IMR-90 (cell line): ENCODE measurements at regions not wholly inside any gene's neighbourhood (a gene's known extent, or its start where the extent isn't known, plus 50 kb on each side); places are given as distances from the start of the nearest gene placed in this dataset.

Source experiments
- ATAC-seq: fragments of 200-7000 bp; cut with Tn5 transposase; 2 replicates; pipeline ENCODE4 v1.9.1; 2020; ENCODE audit warnings: low read depth, mild to moderate bottlenecking, moderate library complexity
- BruUV-seq: library from RNA; stranded (reverse); fragments of 400-500 nt; replicated peaks from 2 replicates; lab custom pipeline; 2021; lab: Mats Ljungman, UMichigan
- CTCF ChIA-PET: fragments of 300-600 bp; formaldehyde crosslinking; extraction: SDS; loops from one replicate; lab custom pipeline; 2021; ENCODE audit warnings: antibody characterized with exemption; lab: Yijun Ruan, JAX
- POLR2A ChIA-PET: fragments of 300-600 bp; sonication (Branson Sonifier 250); formaldehyde crosslinking; loops from one replicate; lab custom pipeline; 2022; ENCODE audit warnings: antibody characterized with exemption; ENCODE audit not compliant: unreplicated experiment; lab: Charles Lee
- DNase-seq: peaks from one replicate; pipeline ENCODE4 v3.0.0; 2013
- H2AFZ ChIP-seq: replicated peaks from 2 replicates; pipeline ENCODE3; 2013; ENCODE audit warnings: low read length, mild to moderate bottlenecking; ENCODE audit not compliant: poor library complexity
- H2AK5ac ChIP-seq: 2 replicates; pipeline ENCODE4 v1.6.1; 2013; ENCODE audit warnings: low read depth, low read length, inconsistent platforms
- H2AK9ac ChIP-seq: replicated peaks from 2 replicates; pipeline ENCODE3; 2013; ENCODE audit warnings: mild to moderate bottlenecking, low read depth, low read length, moderate library complexity; ENCODE audit not compliant: poor library complexity
- H2BK120ac ChIP-seq: 2 replicates; pipeline ENCODE4 v1.6.1; 2013; ENCODE audit warnings: low read depth, low read length, inconsistent platforms
- H2BK15ac ChIP-seq: 3 replicates; pipeline ENCODE4 v1.6.1; 2013; ENCODE audit warnings: low read depth, low read length, inconsistent platforms
- H2BK20ac ChIP-seq: 2 replicates; pipeline ENCODE4 v1.6.1; 2013; ENCODE audit warnings: low read depth, mild to moderate bottlenecking, inconsistent platforms, low read length, moderate library complexity
- H2BK5ac ChIP-seq: 2 replicates; pipeline ENCODE4 v1.6.1; 2013; ENCODE audit warnings: mild to moderate bottlenecking, low read depth, low read length, inconsistent platforms; ENCODE audit not compliant: poor library complexity, severe bottlenecking
- H3K14ac ChIP-seq: replicated peaks from 2 replicates; pipeline ENCODE4 v1.6.1; 2013; ENCODE audit warnings: low read depth, low read length, inconsistent platforms
- H3K18ac ChIP-seq: 2 replicates; pipeline ENCODE4 v1.6.1; 2013; ENCODE audit warnings: low read depth, low read length, control low read depth
- H3K23ac ChIP-seq: 2 replicates; pipeline ENCODE4 v1.6.1; 2013; ENCODE audit warnings: low read depth, low read length, inconsistent platforms
- H3K27ac ChIP-seq: 2 replicates; pipeline ENCODE4 v1.5.1; 2013; ENCODE audit warnings: mild to moderate bottlenecking, control low read depth, low read length; ENCODE audit not compliant: insufficient read depth
- H3K27me3 ChIP-seq: 2 replicates; pipeline ENCODE4 v1.6.1; 2013; ENCODE audit warnings: low read length; ENCODE audit not compliant: control insufficient read depth, insufficient read depth
- H3K36me3 ChIP-seq: 2 replicates; pipeline ENCODE4 v1.6.1; 2013; ENCODE audit warnings: low read length, mixed read lengths; ENCODE audit not compliant: control insufficient read depth, insufficient read depth
- H3K4ac ChIP-seq: 2 replicates; pipeline ENCODE4 v1.6.1; 2013; ENCODE audit warnings: low read depth, low read length, inconsistent platforms
- H3K4me1 ChIP-seq: 2 replicates; pipeline ENCODE4 v1.6.1; 2013; ENCODE audit warnings: low read length, mixed read lengths; ENCODE audit not compliant: control insufficient read depth, insufficient read depth
- H3K4me2 ChIP-seq: 2 replicates; pipeline ENCODE4 v1.6.1; 2013; ENCODE audit warnings: low read depth, mild to moderate bottlenecking, control low read depth, low read length, moderate library complexity
- H3K4me3 ChIP-seq: 2 replicates; pipeline ENCODE4 v1.5.1; 2013; ENCODE audit warnings: low read depth, mild to moderate bottlenecking, control low read depth, low read length, moderate library complexity; ENCODE audit not compliant: insufficient read depth
- H3K56ac ChIP-seq: 2 replicates; pipeline ENCODE4 v1.6.1; 2013; ENCODE audit warnings: low read length, inconsistent platforms; ENCODE audit not compliant: insufficient read depth; ENCODE audit errors: extremely low read depth
- H3K79me1 ChIP-seq, 2 experiments: 2 replicates each; pipeline ENCODE4 v1.6.1; 2013; ENCODE audit warnings: low read length in 2 of 2, inconsistent platforms in 1 of 2, low read depth in 1 of 2
- H3K9ac ChIP-seq: 2 replicates; pipeline ENCODE4 v1.6.1; 2013; ENCODE audit warnings: low read depth, low read length, control low read depth
- H3K9me1 ChIP-seq: 2 replicates; pipeline ENCODE4 v1.6.1; 2013; ENCODE audit warnings: low read length, inconsistent platforms; ENCODE audit not compliant: insufficient read depth
- H3K9me3 ChIP-seq: 2 replicates; pipeline ENCODE4 v1.6.1; 2013; ENCODE audit warnings: low read length; ENCODE audit not compliant: control insufficient read depth, insufficient read depth
- H4K20me1 ChIP-seq: 2 replicates; pipeline ENCODE4 v1.6.1; 2013; ENCODE audit warnings: low read length, inconsistent platforms; ENCODE audit not compliant: insufficient read depth
- H4K5ac ChIP-seq: 2 replicates; pipeline ENCODE4 v1.6.1; 2013; ENCODE audit warnings: mild to moderate bottlenecking, low read depth, low read length, control low read depth
- H4K8ac ChIP-seq, 2 experiments: 2 replicates each; pipeline ENCODE4 v1.6.1; 2013; ENCODE audit warnings: low read depth in 2 of 2, low read length in 2 of 2, control low read depth in 1 of 2, inconsistent platforms in 1 of 2
- H4K91ac ChIP-seq: 2 replicates; pipeline ENCODE4 v1.6.1; 2013; ENCODE audit warnings: low read depth, low read length, inconsistent platforms; ENCODE audit not compliant: insufficient read depth
- BHLHE40 ChIP-seq: fragments of 150-350 bp; IDR thresholded peaks from 2 replicates; pipeline ENCODE4 v1.6.1; 2016; ENCODE audit warnings: mild to moderate bottlenecking, low read depth, low read length
- CEBPB ChIP-seq: IDR thresholded peaks from 2 replicates; pipeline ENCODE4 v1.6.1; 2012; ENCODE audit warnings: low read depth, low read length, improper control_type of control experiment
- CHD1 ChIP-seq: IDR thresholded peaks from 2 replicates; pipeline ENCODE4 v1.6.1; 2012; ENCODE audit warnings: low read depth, low read length, improper control_type of control experiment
- CTCF ChIP-seq: conservative IDR thresholded peaks from 2 replicates; pipeline ENCODE4 v1.5.1; 2012; ENCODE audit warnings: mild to moderate bottlenecking, low read depth, low read length, improper control_type of control experiment
- FOS ChIP-seq: fragments of 150-350 bp; IDR thresholded peaks from 2 replicates; pipeline ENCODE4 v1.6.1; 2016; ENCODE audit warnings: low read depth, low read length
- MAFK ChIP-seq: IDR thresholded peaks from 2 replicates; pipeline ENCODE4 v1.6.1; 2012; ENCODE audit warnings: low read depth, low read length, improper control_type of control experiment
- MAZ ChIP-seq: IDR thresholded peaks from 2 replicates; pipeline ENCODE4 v1.6.1; 2012; ENCODE audit warnings: low read depth, mild to moderate bottlenecking, low read length, improper control_type of control experiment, moderate library complexity, borderline replicate concordance
- MXI1 ChIP-seq: IDR thresholded peaks from 2 replicates; pipeline ENCODE4 v1.6.1; 2012; ENCODE audit warnings: low read depth, mild to moderate bottlenecking, low read length, moderate library complexity, borderline replicate concordance
- NFE2L2 ChIP-seq: fragments of 150-350 bp; IDR thresholded peaks from 2 replicates; pipeline ENCODE4 v1.6.1; 2016; ENCODE audit warnings: low read depth, mild to moderate bottlenecking, low read length
- POLR2A ChIP-seq: IDR thresholded peaks from 2 replicates; pipeline ENCODE4 v1.6.1; 2012; ENCODE audit warnings: mild to moderate bottlenecking, low read depth, low read length
- RAD21 ChIP-seq: IDR thresholded peaks from 2 replicates; pipeline ENCODE4 v1.6.1; 2012; ENCODE audit warnings: low read length, improper control_type of control experiment
- RCOR1 ChIP-seq: IDR thresholded peaks from 2 replicates; pipeline ENCODE4 v1.6.1; 2012; ENCODE audit warnings: mild to moderate bottlenecking, low read length, improper control_type of control experiment; ENCODE audit not compliant: insufficient replicate concordance
- RFX5 ChIP-seq: IDR thresholded peaks from 2 replicates; pipeline ENCODE4 v1.8.0; 2012; ENCODE audit warnings: low read depth, mild to moderate bottlenecking, low read length, moderate library complexity
- SMC3 ChIP-seq: fragments of 150-350 bp; IDR thresholded peaks from 2 replicates; pipeline ENCODE4 v1.6.1; 2016; ENCODE audit warnings: low read depth, mild to moderate bottlenecking, antibody characterized with exemption, low read length, moderate library complexity
- dilution Hi-C: fragments of 300-500 bp; cut with HindIII; formaldehyde crosslinking; loops from one replicate; pipeline ENCODE4 v1.14.3; 2018; ENCODE audit warnings: low sequenced_read_pairs; ENCODE audit not compliant: unreplicated experiment
- in situ Hi-C: fragments of 300-500 bp; cut with MboI; formaldehyde crosslinking; loops from 3 replicates; pipeline ENCODE4 v1.14.3; 2019; ENCODE audit warnings: low sequenced_read_pairs, inconsistent platforms, mixed read lengths
- intact Hi-C: fragments of 100-400 bp; cut with micrococcal nuclease; formaldehyde crosslinking; loops from 2 replicates; pipeline ENCODE4 v1.10.0; 2022
- TF ChIP-seq, protein P1 (sequence below): fragments of 150-350 bp; IDR thresholded peaks from 2 replicates; pipeline ENCODE4 v1.6.1; 2017; ENCODE audit warnings: mild to moderate bottlenecking, antibody characterized with exemption, low read length, low read depth
- TF ChIP-seq, protein P2 (sequence below): fragments of 150-350 bp; IDR thresholded peaks from 2 replicates; pipeline ENCODE4 v1.6.1; 2016; ENCODE audit warnings: low read depth, mild to moderate bottlenecking, low read length, moderate library complexity, borderline replicate concordance

DNA sequence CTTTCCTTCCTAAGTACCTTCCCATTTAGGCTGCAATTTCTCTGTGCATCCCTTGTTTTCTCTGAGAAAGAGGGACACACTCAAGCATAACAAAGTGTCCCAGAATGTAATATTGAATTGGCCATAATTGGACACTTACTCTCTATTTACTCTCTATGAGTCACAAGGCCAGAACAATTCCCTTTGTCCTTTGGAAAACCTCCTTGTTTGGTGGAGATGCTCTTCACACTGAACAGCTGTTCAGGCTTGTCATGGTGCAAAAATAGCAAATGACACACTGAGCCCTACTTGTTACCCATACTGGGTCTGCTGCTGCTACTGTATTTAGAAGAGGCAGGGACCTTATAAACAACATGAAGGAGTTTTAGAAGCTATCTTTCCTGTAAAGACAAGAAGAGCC lies 1590.5 kb upstream of the TMEM132C start:
- Histone ChIP-seq H3K9me1 (no peaks in the 10 kb centered on the region), H4K8ac (no peak overlapping the region), H3K18ac (no peak overlapping the region), H3K9ac (no peak overlapping the region), H2BK120ac (no peak overlapping the region), H3K79me1 (no peaks in the 10 kb centered on the region), H4K20me1 (no peaks in the 10 kb centered on the region), H3K56ac (no peak overlapping the region), H3K23ac (no peak overlapping the region), H2AK9ac (no peak overlapping the region), H3K27me3 (no peaks in the 10 kb centered on the region), H3K4ac (no peak overlapping the region), H3K27ac (no peak overlapping the region), H4K5ac (no peak overlapping the region), H4K91ac (no peak overlapping the region), H2BK20ac (no peak overlapping the region), H3K36me3 (no peaks in the 10 kb centered on the region), H3K4me2 (no peak overlapping the region), H2BK15ac (no peak overlapping the region), H2AK5ac (no peak overlapping the region), H2BK5ac (no peak overlapping the region), H3K9me3 (peaks cover 13% of the 10 kb centered on the region), H2AFZ (no peak overlapping the region), H3K4me3 (no peak overlapping the region), H3K4me1 (no peaks in the 10 kb centered on the region), H3K14ac (no peak overlapping the region)
- ATAC-seq: no peak
- ChIA-PET CTCF (no interaction called here), POLR2A (no interaction called here)
- intact Hi-C loops: no loop called here
- no peak for DNase-seq
- dilution Hi-C loops: no loop called here
- in situ Hi-C loops: no loop called here
- TF ChIP-seq POLR2A: no peak
- no peak for TF ChIP-seq SMC3
- TF ChIP-seq RAD21: no peak
- no peak for TF ChIP-seq NFE2L2
- TF ChIP-seq RCOR1: no peak
- TF ChIP-seq MAZ: no peak
- TF ChIP-seq, protein P1, sequence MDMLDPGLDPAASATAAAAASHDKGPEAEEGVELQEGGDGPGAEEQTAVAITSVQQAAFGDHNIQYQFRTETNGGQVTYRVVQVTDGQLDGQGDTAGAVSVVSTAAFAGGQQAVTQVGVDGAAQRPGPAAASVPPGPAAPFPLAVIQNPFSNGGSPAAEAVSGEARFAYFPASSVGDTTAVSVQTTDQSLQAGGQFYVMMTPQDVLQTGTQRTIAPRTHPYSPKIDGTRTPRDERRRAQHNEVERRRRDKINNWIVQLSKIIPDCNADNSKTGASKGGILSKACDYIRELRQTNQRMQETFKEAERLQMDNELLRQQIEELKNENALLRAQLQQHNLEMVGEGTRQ: no peak
- TF ChIP-seq MAFK: no peak
- TF ChIP-seq BHLHE40: no peak
- no peak for TF ChIP-seq MXI1
- TF ChIP-seq, protein P2, sequence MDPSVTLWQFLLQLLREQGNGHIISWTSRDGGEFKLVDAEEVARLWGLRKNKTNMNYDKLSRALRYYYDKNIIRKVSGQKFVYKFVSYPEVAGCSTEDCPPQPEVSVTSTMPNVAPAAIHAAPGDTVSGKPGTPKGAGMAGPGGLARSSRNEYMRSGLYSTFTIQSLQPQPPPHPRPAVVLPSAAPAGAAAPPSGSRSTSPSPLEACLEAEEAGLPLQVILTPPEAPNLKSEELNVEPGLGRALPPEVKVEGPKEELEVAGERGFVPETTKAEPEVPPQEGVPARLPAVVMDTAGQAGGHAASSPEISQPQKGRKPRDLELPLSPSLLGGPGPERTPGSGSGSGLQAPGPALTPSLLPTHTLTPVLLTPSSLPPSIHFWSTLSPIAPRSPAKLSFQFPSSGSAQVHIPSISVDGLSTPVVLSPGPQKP: no peak
- TF ChIP-seq CHD1: no peak
- TF ChIP-seq CTCF: no peak
- TF ChIP-seq FOS: no peak
- TF ChIP-seq CEBPB: no peak
- TF ChIP-seq RFX5: no peak
- BruUV-seq: no TSS peak
